MCF 10A (cell line): ENCODE measurements at regions not wholly inside any gene's neighbourhood (a gene's known extent, or its start where the extent isn't known, plus 50 kb on each side); places are given as distances from the start of the nearest gene placed in this dataset.

Experiments used
- BruUV-seq: library from RNA; stranded (reverse); fragments of 400-500 nt; replicated peaks from 2 replicates; lab custom pipeline; 2021; lab: Mats Ljungman, UMichigan
- CTCF ChIA-PET: fragments of 300-600 bp; sonication (Branson Sonifier 250); formaldehyde crosslinking; extraction: SDS; loops from one replicate; lab custom pipeline; 2021; ENCODE audit warnings: antibody characterized with exemption, inconsistent platforms; lab: Yijun Ruan, JAX
- POLR2A ChIA-PET: fragments of 300-600, 350-650 bp; sonication (Branson Sonifier 250); formaldehyde crosslinking; extraction: SDS; loops from one replicate; lab custom pipeline; 2020; ENCODE audit warnings: antibody characterized with exemption, inconsistent platforms; lab: Yijun Ruan, JAX
- DNase-seq: peaks from one replicate; pipeline ENCODE4 v3.0.0-alpha.2; 2018; ENCODE audit not compliant: unreplicated experiment
- H3K27ac Mint-ChIP-seq: one replicate; pipeline ENCODE4 v1.8.0; 2022; ENCODE audit warnings: mild to moderate bottlenecking, low read depth, mixed read lengths; ENCODE audit not compliant: unreplicated experiment
- H3K27me3 Mint-ChIP-seq: one replicate; pipeline ENCODE4 v1.8.0; 2022; ENCODE audit warnings: mixed read lengths; ENCODE audit not compliant: insufficient read depth, unreplicated experiment
- H3K36me3 Mint-ChIP-seq: one replicate; pipeline ENCODE4 v1.8.0; 2022; ENCODE audit warnings: mild to moderate bottlenecking, moderate library complexity, mixed read lengths; ENCODE audit not compliant: insufficient read depth, unreplicated experiment
- H3K4me1 Mint-ChIP-seq: one replicate; pipeline ENCODE4 v1.8.0; 2022; ENCODE audit warnings: mixed read lengths; ENCODE audit not compliant: insufficient read depth, unreplicated experiment
- H3K4me3 Mint-ChIP-seq: one replicate; pipeline ENCODE4 v1.8.0; 2022; ENCODE audit warnings: mild to moderate bottlenecking, moderate library complexity, mixed read lengths; ENCODE audit not compliant: unreplicated experiment
- H3K9me3 Mint-ChIP-seq: one replicate; pipeline ENCODE4 v1.8.0; 2022; ENCODE audit warnings: mixed read lengths; ENCODE audit not compliant: unreplicated experiment
- intact Hi-C: fragments of 100-400 bp; cut with micrococcal nuclease; formaldehyde crosslinking; loops from 2 replicates; pipeline ENCODE4 v1.14.1; 2022
- TF ChIP-seq, protein P1 (sequence below): fragments of 200-600 bp; IDR thresholded peaks from one replicate; pipeline ENCODE4 v1.8.0; 2022; ENCODE audit warnings: antibody characterized with exemption, mild to moderate bottlenecking; ENCODE audit not compliant: unreplicated experiment

DNA sequence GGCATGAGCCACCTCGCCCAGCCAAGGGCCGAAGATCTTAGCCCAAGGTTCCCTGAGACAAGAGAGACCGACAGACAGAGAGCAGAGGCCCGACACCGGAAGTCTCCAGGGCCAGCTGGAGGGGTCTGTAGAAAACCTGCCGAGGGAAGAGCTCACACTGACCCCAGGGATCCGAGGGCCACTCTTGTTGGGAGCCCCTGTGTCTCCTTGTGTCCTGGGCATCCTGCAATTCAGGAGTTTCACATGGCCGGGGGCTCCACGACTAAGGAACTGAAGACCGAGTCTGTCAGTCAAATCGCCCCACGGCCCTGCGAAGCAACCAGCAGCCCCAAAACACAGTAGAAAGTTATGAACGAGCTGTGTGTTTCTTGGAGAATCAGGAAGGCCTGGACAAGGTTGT lies 1482.0 kb downstream of the BRD1 start:
- TF ChIP-seq, protein P1, sequence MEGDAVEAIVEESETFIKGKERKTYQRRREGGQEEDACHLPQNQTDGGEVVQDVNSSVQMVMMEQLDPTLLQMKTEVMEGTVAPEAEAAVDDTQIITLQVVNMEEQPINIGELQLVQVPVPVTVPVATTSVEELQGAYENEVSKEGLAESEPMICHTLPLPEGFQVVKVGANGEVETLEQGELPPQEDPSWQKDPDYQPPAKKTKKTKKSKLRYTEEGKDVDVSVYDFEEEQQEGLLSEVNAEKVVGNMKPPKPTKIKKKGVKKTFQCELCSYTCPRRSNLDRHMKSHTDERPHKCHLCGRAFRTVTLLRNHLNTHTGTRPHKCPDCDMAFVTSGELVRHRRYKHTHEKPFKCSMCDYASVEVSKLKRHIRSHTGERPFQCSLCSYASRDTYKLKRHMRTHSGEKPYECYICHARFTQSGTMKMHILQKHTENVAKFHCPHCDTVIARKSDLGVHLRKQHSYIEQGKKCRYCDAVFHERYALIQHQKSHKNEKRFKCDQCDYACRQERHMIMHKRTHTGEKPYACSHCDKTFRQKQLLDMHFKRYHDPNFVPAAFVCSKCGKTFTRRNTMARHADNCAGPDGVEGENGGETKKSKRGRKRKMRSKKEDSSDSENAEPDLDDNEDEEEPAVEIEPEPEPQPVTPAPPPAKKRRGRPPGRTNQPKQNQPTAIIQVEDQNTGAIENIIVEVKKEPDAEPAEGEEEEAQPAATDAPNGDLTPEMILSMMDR: no peak
- BruUV-seq: no TSS peak
- Mint-ChIP-seq H3K27ac (no peak overlapping the region), H3K4me3 (no peak overlapping the region), H3K9me3 (peaks cover 8% of the 10 kb centered on the region), H3K27me3 (no peaks in the 10 kb centered on the region), H3K4me1 (no peaks in the 10 kb centered on the region), H3K36me3 (no peaks in the 10 kb centered on the region)
- POLR2A ChIA-PET: no interaction called here
- CTCF ChIA-PET: no interaction called here
- intact Hi-C loops: no loop called here
- no peak for DNase-seq

DNA sequence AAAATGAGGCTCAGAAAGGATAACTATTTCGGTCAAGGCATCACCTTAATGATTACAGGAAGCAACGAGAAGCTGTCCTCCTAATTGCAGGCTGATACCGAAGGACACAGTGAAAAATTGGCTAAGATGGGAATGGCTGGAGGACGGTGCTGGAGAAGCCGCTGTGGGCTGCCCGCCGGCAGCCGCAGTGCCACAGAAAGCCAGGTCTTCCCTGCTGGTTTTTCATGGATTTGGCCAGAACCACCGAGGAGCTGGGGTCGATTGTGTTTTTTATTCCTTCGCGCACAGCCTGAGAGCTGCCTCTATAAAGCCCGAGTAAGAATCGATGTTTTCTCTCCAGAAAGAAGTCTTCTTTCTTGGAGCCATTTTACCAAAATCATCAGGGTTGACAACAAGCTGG lies 1484.2 kb downstream of the BRD1 start:
- POLR2A ChIA-PET: no interaction called here
- BruUV-seq: no TSS peak
- H3K27me3 Mint-ChIP-seq: no peaks in the 10 kb centered on the region

DNA sequence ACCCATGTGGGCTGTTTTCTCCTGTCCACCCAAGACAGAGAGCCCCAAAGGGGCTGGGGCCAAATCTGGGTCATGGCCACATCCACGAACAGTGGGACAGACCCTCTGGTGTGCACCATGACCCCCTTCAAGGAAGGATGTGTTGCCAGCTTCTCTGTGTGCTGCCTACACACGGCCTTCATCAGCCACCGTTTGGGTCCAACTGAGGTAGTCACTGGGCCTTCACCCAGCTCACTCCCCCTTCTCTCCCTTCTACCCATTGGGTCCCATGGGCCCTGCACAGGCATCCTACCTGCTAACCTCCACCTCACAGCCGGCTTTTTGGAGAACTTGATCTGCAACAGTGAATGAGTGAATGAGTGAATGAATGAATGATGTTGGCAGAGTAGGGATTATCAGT lies 1484.9 kb downstream of the BRD1 start:
- Mint-ChIP-seq H3K4me3 (no peak overlapping the region), H3K36me3 (no peaks in the 10 kb centered on the region), H3K4me1 (no peaks in the 10 kb centered on the region), H3K27ac (no peak overlapping the region), H3K9me3 (peaks cover 27% of the 10 kb centered on the region), H3K27me3 (no peaks in the 10 kb centered on the region)
- intact Hi-C loops: no loop called here
- TF ChIP-seq, protein P1: no peak
- DNase-seq: no peak
- ChIA-PET POLR2A (no interaction called here), CTCF (no interaction called here)
- no TSS peak for BruUV-seq

More for the DNA sequence above, 1484.2 kb downstream of the BRD1 start:
- CTCF ChIA-PET: no interaction called here
- TF ChIP-seq, protein P1: no peak
- Mint-ChIP-seq H3K4me1 (no peaks in the 10 kb centered on the region), H3K27ac (no peak overlapping the region), H3K4me3 (no peak overlapping the region), H3K9me3 (peaks cover 20% of the 10 kb centered on the region), H3K36me3 (no peaks in the 10 kb centered on the region)
- intact Hi-C loops: no loop called here
- no peak for DNase-seq

DNA sequence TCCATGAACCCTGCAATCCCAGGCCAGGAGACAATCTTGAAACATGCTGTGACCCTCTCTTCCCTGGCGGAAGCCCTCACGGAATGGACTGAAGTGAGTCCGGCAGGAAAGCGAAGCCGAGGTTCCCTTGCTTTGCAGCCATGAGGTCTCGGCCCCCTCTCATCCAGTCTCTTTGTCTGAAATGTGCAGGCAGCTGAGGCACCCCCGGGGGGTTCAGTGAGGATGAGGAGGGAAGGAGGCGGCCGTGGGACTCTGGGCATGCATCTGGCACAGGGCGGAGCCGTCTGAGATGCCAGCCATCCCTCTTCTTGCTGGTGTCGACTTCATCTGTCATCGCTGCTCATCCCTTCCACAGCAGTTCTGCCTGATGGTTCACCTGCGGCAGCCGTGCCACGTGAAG lies 1485.7 kb downstream of the BRD1 start:
- intact Hi-C loops: no loop called here
- TF ChIP-seq, protein P1: no peak
- H3K9me3 Mint-ChIP-seq: peaks cover 30% of the 10 kb centered on the region

More for the DNA sequence above, 1485.7 kb downstream of the BRD1 start:
- Mint-ChIP-seq H3K36me3 (no peaks in the 10 kb centered on the region), H3K27me3 (no peaks in the 10 kb centered on the region), H3K4me1 (no peaks in the 10 kb centered on the region), H3K4me3 (no peak overlapping the region), H3K27ac (no peak overlapping the region)
- ChIA-PET POLR2A (interaction anchor here (0.5 kb wide), 1 partner anchor 166 kb away, joined by 3 read pairs; no protein-coding TSS in a partner anchor), CTCF (no interaction called here)
- DNase-seq: no peak
- no TSS peak for BruUV-seq
